NOMO-1 treated with DMSO at 0.1 percent for 48 hours (cell line): ENCODE measurements at regions not wholly inside any gene's neighbourhood (a gene's known extent, or its start where the extent isn't known, plus 50 kb on each side); places are given as distances from the start of the nearest gene placed in this dataset.

ENCODE experiments used
- DNase-seq: peaks from one replicate; lab custom pipeline; 2025; ENCODE audit not compliant: unreplicated experiment; lab: John Stamatoyannopoulos, UW

- no peak for DNase-seq
Measured at GRCh38 chr6:104575536-104575935, 284.2 kb downstream of the HACE1 start.

GRCh38 chr6:104574135-104574750 is 285.5 kb downstream of the HACE1 start:
- no peak for DNase-seq

- no peak for DNase-seq
Measured at GRCh38 chr6:104573350-104573749, 286.4 kb downstream of the HACE1 start.

- DNase-seq, result no peak
Measured at GRCh38 chr6:104572901-104573300, 286.8 kb downstream of the HACE1 start.

- DNase-seq, result no peak
Measured at GRCh38 chr6:104566411-104566810, 293.3 kb downstream of the HACE1 start.

- no peak for DNase-seq
Measured at GRCh38 chr6:104563306-104563705, 296.4 kb downstream of the HACE1 start.

GRCh38 chr6:104559435-104560202 is 300.1 kb downstream of the HACE1 start:
- no peak for DNase-seq

GRCh38 chr6:104558746-104559145 is 301.0 kb downstream of the HACE1 start:
- DNase-seq, result no peak

GRCh38 chr6:104548297-104548696 is 311.4 kb downstream of the HACE1 start:
- DNase-seq, result peak; percentile 17

- peak; percentile 18 for DNase-seq
Measured at GRCh38 chr6:104541411-104541810, 318.3 kb downstream of the HACE1 start.

GRCh38 chr6:104540743-104541142 is 319.0 kb downstream of the HACE1 start:
- DNase-seq, result no peak

GRCh38 chr6:104539173-104539572 is 320.5 kb downstream of the HACE1 start:
- DNase-seq, result no peak

GRCh38 chr6:104537872-104538271 is 321.8 kb downstream of the HACE1 start:
- no peak for DNase-seq

- no peak for DNase-seq
Measured at GRCh38 chr6:104537180-104537579, 322.5 kb downstream of the HACE1 start.

GRCh38 chr6:104532462-104532861 is 327.3 kb downstream of the HACE1 start:
- DNase-seq, result peak; percentile 6

- no peak for DNase-seq
Measured at GRCh38 chr6:104531646-104532045, 328.1 kb downstream of the HACE1 start.

GRCh38 chr6:104527761-104528415 is 331.8 kb downstream of the HACE1 start:
- peak; percentile 27 for DNase-seq

GRCh38 chr6:104527311-104527710 is 332.4 kb downstream of the HACE1 start:
- peak; percentile 16 for DNase-seq

- DNase-seq, result no peak
Measured at GRCh38 chr6:104526376-104526775, 333.3 kb downstream of the HACE1 start.

- DNase-seq, result peak; percentile 71
Measured at GRCh38 chr6:104525677-104526322, 333.9 kb downstream of the HACE1 start.

GRCh38 chr6:104522533-104522932 is 337.2 kb downstream of the HACE1 start:
- DNase-seq, result peak; percentile 6

GRCh38 chr6:104521176-104521575 is 338.5 kb downstream of the HACE1 start:
- DNase-seq, result no peak
